ENCODE measurements at regions not wholly inside any gene's neighbourhood (a gene's known extent, or its start where the extent isn't known, plus 50 kb on each side); places are given as distances from the start of the nearest gene placed in this dataset.

DNA sequence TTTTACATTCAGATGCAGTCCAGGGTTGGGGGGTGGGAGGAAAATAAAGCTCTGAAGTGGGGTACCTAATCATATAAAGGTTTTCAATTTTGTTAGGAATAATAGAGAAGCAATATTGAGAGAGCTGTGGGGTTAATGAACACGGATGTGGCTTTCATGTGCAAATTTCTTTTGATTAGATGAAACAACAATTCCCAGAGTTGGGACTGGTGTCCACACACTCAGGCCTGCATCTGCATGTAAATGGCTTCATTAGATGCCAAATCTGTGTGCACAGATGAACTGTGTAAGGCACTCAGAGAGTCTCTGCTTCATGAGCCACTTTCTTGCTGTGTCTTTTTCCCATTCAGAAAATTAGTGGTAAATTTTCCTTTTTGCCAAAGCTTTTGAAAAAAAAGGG is 377.1 kb upstream of the NOVA1 start:
- no peaks in the 10 kb centered on the region; the same call in 1 of the 2 replicates for H3K9me2 ChIP-seq (replicated peaks; ENCODE audit: insufficient read depth, low read length)
- H3K27ac ChIP-seq (ENCODE audit: low read depth, low read length): no peak overlapping the region
- no peaks in the 10 kb centered on the region for H3K27me3 ChIP-seq (ENCODE audit: low read length)
- H3K9ac ChIP-seq (ENCODE audit: low read length): no peak overlapping the region
- no peaks in the 10 kb centered on the region for H4K20me1 ChIP-seq (ENCODE audit: low read depth, low read length)
- H3K79me2 ChIP-seq (ENCODE audit: insufficient read depth, low read length): no peaks in the 10 kb centered on the region
- 0 out of 2 replicates have a peak, but pooled peaks cover 5% of the 10 kb centered on the region for H3K9me3 ChIP-seq (ENCODE audit: insufficient read depth, low read length)
- H3F3A ChIP-seq (ENCODE audit: insufficient read depth): no peaks in the 10 kb centered on the region
- H3K36me3 ChIP-seq (ENCODE audit: low read length): no peaks in the 10 kb centered on the region
- no peak overlapping the region for H3K4me3 ChIP-seq (ENCODE audit: insufficient read depth, low read length, poor library complexity, severe bottlenecking)
- no peak for TF ChIP-seq EZH2phosphoT487 (conservative IDR thresholded peaks at IDR 0.05; ENCODE audit: low read length)
- H2AFZ ChIP-seq (ENCODE audit: low read depth, low read length, severe bottlenecking): no peak overlapping the region
- H3K4me2 ChIP-seq (ENCODE audit: low read depth, low read length, poor library complexity, severe bottlenecking): no peak overlapping the region

DNA sequence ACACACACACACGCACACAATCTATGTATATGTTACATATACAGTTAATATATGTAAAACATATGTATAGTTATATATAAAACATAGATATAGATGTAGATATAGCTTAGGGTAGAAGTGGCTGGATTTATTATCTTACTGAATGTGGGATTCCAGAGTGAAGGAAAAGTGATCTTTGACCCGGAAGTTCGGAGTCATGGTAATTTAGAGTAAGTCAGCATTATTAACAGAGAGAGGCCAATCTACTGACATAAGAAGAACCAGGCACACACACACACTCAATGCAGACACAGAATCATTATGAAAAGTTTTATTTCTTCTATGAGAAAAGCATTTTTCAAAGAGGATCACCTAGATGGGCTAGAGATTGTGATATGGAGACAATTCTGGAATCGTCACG is 384.2 kb upstream of the NOVA1 start:
- Histone ChIP-seq H3K27ac (ENCODE audit: low read depth, low read length) (no peak overlapping the region), H3F3A (ENCODE audit: insufficient read depth) (no peaks in the 10 kb centered on the region), H3K4me2 (ENCODE audit: low read depth, low read length, poor library complexity, severe bottlenecking) (no peak overlapping the region), H3K9me2 (replicated peaks; ENCODE audit: insufficient read depth, low read length) (no peaks in the 10 kb centered on the region; the same call in 1 of the 2 replicates), H3K9me3 (ENCODE audit: insufficient read depth, low read length) (no peaks in the 10 kb centered on the region), H3K4me3 (ENCODE audit: insufficient read depth, low read length, poor library complexity, severe bottlenecking) (no peak overlapping the region), H4K20me1 (ENCODE audit: low read depth, low read length) (no peaks in the 10 kb centered on the region), H2AFZ (ENCODE audit: low read depth, low read length, severe bottlenecking) (no peak overlapping the region), H3K9ac (ENCODE audit: low read length) (no peak overlapping the region), H3K79me2 (ENCODE audit: insufficient read depth, low read length) (no peaks in the 10 kb centered on the region), H3K27me3 (ENCODE audit: low read length) (no peaks in the 10 kb centered on the region), H3K36me3 (ENCODE audit: low read length) (no peaks in the 10 kb centered on the region)
- no peak for TF ChIP-seq EZH2phosphoT487 (conservative IDR thresholded peaks at IDR 0.05; ENCODE audit: low read length)
- TF ChIP-seq, protein P1, sequence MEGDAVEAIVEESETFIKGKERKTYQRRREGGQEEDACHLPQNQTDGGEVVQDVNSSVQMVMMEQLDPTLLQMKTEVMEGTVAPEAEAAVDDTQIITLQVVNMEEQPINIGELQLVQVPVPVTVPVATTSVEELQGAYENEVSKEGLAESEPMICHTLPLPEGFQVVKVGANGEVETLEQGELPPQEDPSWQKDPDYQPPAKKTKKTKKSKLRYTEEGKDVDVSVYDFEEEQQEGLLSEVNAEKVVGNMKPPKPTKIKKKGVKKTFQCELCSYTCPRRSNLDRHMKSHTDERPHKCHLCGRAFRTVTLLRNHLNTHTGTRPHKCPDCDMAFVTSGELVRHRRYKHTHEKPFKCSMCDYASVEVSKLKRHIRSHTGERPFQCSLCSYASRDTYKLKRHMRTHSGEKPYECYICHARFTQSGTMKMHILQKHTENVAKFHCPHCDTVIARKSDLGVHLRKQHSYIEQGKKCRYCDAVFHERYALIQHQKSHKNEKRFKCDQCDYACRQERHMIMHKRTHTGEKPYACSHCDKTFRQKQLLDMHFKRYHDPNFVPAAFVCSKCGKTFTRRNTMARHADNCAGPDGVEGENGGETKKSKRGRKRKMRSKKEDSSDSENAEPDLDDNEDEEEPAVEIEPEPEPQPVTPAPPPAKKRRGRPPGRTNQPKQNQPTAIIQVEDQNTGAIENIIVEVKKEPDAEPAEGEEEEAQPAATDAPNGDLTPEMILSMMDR (IDR thresholded peaks at IDR 0.05; ENCODE audit: insufficient read depth, low read length, poor library complexity, severe bottlenecking): no peak

DNA sequence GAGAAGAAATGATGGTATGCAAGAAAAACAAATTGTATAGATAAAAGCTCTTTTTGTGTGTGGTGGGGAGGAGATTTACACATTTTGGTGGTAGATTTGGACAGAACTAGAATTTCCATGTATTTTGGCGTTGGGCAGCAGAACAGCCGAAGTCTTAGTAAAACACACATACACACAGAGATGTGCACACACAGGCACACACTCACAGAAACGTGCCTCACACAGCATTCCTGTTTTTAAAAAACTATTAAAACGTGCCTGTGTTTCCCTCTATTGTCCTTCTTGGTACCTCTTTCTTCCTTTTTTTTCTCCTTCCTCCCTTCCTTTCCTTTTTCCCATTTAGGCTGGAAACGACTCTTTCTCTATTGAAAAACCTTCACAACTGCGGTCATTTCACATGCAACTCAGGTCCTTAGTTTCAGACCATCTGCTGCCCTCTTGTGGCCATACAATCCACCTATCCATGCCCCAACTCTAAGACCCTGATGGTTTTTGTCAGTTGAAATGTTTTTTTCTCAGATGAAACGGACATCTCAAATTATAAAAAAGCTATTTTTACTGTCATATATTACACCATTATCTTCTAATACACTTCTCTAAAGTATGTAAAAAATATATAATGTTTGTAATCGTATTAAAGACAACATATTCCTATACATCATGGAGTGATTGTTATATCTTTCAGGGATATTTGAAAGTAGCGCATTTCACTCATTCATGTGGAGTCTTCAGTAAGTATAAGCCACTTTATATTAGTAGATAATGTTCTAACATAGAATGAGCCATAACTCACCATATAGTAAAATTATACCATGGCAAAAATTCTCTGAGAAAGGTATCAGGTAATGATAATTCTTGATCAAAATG is 386.7 kb upstream of the NOVA1 start:
- H3K9ac ChIP-seq (ENCODE audit: low read length): no peak overlapping the region
- H3K36me3 ChIP-seq (ENCODE audit: low read length): no peaks in the 10 kb centered on the region
- H3K27me3 ChIP-seq (ENCODE audit: low read length): no peaks in the 10 kb centered on the region
- H3K9me2 ChIP-seq (replicated peaks; ENCODE audit: insufficient read depth, low read length): no peaks in the 10 kb centered on the region; the same call in 1 of the 2 replicates
- H3K79me2 ChIP-seq (ENCODE audit: insufficient read depth, low read length): no peaks in the 10 kb centered on the region
- no peaks in the 10 kb centered on the region for H3K9me3 ChIP-seq (ENCODE audit: insufficient read depth, low read length)
- TF ChIP-seq EZH2phosphoT487 (conservative IDR thresholded peaks at IDR 0.05; ENCODE audit: low read length): no peak
- TF ChIP-seq, protein P1 (IDR thresholded peaks at IDR 0.05; ENCODE audit: insufficient read depth, low read length, poor library complexity, severe bottlenecking): peak; percentile 65
- H4K20me1 ChIP-seq (ENCODE audit: low read depth, low read length): no peaks in the 10 kb centered on the region
- H3K4me2 ChIP-seq (ENCODE audit: low read depth, low read length, poor library complexity, severe bottlenecking): no peak overlapping the region
- no peaks in the 10 kb centered on the region for H3F3A ChIP-seq (ENCODE audit: insufficient read depth)
- no peak overlapping the region for H2AFZ ChIP-seq (ENCODE audit: low read depth, low read length, severe bottlenecking)
- no peak overlapping the region for H3K4me3 ChIP-seq (ENCODE audit: insufficient read depth, low read length, poor library complexity, severe bottlenecking)
- no peak overlapping the region for H3K27ac ChIP-seq (ENCODE audit: low read depth, low read length)

DNA sequence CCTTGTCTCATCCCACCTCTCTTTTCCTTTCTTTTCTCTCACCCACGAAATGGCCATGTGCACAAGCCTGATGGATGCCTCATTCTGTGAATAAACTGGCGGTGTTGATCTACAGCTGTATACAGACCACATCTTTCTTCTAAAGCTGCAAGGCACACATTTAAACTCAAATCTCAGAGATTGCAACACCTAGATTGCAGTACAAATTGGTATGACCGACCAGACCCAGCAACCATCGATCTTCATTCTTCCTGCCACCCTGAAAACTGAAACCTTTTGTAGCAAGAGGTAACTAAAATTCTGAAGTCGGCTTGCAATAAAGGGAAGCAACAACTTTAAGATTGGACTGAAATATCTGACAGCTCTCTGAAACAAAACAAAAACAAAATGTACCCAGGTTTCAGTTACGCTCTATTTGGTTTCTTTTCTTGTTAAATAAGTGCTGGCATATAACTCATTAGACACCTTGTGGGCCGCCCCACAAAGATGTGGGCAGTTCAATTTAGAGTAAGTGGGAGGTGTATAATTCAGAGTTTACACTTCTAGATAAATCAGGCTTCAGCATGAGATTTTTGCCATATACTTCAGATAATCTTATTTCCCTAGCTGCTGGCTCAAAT is 390.0 kb upstream of the NOVA1 start:
- Histone ChIP-seq H4K20me1 (ENCODE audit: low read depth, low read length) (no peaks in the 10 kb centered on the region), H2AFZ (ENCODE audit: low read depth, low read length, severe bottlenecking) (no peak overlapping the region), H3K27me3 (ENCODE audit: low read length) (no peaks in the 10 kb centered on the region), H3K36me3 (ENCODE audit: low read length) (no peaks in the 10 kb centered on the region), H3K9me3 (ENCODE audit: insufficient read depth, low read length) (no peaks in the 10 kb centered on the region), H3K4me3 (ENCODE audit: insufficient read depth, low read length, poor library complexity, severe bottlenecking) (no peak overlapping the region), H3K9ac (ENCODE audit: low read length) (no peak overlapping the region), H3F3A (ENCODE audit: insufficient read depth) (no peaks in the 10 kb centered on the region), H3K4me2 (ENCODE audit: low read depth, low read length, poor library complexity, severe bottlenecking) (no peak overlapping the region), H3K9me2 (replicated peaks; ENCODE audit: insufficient read depth, low read length) (no peaks in the 10 kb centered on the region), H3K79me2 (ENCODE audit: insufficient read depth, low read length) (no peaks in the 10 kb centered on the region), H3K27ac (ENCODE audit: low read depth, low read length) (no peak overlapping the region)
- TF ChIP-seq, protein P1 (IDR thresholded peaks at IDR 0.05; ENCODE audit: insufficient read depth, low read length, poor library complexity, severe bottlenecking): no peak
- TF ChIP-seq EZH2phosphoT487 (conservative IDR thresholded peaks at IDR 0.05; ENCODE audit: low read length): no peak

Data from SU-DHL-6 (cell line).